GM12801 (cell line): ENCODE measurements at regions not wholly inside any gene's neighbourhood (a gene's known extent, or its start where the extent isn't known, plus 50 kb on each side); places are given as distances from the start of the nearest gene placed in this dataset.

Experiments used
- TF ChIP-seq, protein P1 (sequence below): IDR thresholded peaks from one replicate; pipeline ENCODE4 v1.5.1; 2011; ENCODE audit warnings: control low read depth; ENCODE audit not compliant: insufficient read length; ENCODE audit errors: extremely low read depth

DNA sequence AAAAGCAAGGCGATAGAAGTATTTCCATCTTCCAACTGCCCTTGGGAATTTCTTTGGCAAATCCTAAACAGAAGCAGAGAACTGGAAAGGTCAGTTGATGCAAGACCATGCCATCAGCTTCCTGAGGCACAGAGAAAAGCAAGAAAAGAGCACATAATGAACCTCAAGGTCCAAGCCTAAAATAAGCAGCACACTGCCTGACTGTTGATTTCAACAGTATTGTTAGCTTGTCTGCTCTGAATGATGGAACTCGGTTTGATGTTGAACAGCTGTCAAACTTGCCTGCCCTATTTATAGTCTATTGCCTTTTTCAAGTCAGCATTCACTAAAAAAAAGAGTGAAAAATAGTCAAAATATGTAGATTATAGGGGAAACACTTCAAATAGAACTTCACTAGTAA, 1192.0 kb upstream of the PHF14 start:
- TF ChIP-seq, protein P1, sequence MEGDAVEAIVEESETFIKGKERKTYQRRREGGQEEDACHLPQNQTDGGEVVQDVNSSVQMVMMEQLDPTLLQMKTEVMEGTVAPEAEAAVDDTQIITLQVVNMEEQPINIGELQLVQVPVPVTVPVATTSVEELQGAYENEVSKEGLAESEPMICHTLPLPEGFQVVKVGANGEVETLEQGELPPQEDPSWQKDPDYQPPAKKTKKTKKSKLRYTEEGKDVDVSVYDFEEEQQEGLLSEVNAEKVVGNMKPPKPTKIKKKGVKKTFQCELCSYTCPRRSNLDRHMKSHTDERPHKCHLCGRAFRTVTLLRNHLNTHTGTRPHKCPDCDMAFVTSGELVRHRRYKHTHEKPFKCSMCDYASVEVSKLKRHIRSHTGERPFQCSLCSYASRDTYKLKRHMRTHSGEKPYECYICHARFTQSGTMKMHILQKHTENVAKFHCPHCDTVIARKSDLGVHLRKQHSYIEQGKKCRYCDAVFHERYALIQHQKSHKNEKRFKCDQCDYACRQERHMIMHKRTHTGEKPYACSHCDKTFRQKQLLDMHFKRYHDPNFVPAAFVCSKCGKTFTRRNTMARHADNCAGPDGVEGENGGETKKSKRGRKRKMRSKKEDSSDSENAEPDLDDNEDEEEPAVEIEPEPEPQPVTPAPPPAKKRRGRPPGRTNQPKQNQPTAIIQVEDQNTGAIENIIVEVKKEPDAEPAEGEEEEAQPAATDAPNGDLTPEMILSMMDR, result no peak

DNA sequence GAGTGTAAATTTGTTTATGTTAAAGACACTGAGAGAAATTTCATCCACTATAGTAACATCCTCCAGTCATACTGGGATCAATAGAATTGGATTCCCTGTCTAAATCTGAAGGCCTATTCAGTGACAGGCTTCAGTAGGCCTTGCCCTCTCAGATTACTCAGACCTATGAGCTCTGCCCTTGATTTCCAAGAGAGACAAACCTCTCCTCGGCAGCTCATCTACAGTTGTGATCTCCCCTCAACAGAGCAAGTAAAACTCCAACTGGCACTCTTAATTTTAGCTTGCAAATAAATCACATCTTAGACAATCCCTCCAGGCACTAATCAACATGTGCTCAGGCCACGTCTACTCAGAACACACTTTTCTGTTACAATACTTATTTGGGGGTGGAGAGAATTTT, 1191.4 kb upstream of the PHF14 start:
- TF ChIP-seq, protein P1, result no peak

DNA sequence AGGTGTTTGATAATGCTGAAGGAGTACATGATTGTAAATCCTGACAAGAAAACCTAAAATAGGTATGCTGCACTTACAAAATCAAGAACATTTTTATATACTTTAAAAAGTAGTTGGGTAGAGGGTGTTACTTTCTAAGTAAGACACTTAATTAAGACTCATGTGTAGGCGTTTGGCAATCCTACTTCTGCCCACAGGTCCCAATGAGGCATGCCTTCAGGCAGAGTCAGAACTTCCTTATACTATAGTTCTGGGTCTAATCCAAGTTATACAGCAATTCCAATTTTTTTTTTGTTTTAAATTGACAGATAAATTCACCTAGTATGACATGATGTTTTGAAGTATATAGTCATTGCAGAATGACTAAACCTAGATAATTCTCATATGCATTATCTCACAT, 1188.5 kb upstream of the PHF14 start:
- TF ChIP-seq, protein P1, result no peak

DNA sequence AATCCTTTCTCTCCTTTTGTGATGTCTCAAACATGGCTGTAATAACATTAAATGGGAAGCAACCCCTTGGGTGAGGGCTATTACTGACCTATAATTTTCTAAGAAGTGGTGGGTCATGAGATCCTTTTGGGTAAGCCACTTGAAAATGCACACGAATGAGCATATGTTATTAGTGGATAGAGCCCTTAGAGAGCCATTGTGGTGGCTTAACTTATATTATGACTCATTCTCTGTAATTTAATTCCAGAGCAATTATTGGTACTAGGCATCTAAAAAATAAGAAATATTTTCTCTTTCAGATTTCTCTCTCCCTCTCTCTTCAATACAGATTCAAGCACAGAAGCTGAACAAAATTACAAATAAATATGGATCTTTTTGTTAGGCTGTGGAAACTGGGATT, 1177.4 kb upstream of the PHF14 start:
- TF ChIP-seq, protein P1, result no peak

DNA sequence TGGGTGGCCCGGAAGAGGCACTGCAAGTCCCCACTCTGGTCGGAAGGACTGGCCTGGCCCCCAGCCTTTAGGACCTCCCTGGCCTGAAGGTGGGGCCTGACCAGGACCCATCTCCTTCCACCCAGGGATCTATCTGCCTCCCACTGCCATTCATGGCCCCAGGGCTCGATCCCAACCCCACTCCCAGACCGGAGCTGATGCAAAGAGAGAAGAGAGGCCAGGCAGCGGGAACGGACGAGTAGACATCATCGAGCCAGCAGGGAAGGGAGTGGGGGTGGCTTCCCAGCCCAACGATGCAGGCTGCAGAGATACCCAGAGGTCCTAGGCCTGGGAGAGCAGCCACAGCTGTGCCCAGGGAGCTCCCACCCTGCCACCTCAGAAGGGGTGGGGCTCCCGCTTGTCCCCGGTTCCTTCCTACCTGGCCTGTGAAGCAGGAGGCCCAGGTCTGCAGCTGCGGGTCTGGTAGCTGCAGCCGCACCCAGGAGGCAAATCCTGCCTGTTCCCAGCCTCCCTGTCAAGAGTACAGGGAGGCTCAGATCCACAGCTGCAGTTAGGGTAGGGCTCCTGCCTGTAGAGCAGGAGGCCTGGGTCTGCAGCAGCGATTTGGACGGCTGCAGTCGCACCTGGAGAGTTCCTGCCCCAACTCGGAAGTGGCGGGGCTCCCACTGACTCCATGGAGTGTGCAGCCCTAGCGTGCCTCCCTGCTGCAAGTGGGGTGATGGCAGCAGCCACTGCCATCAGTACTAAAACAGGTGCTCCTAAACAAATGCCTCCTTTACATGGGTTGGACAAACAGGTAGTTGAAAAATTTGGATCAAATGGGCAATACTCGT, 1151.0 kb upstream of the PHF14 start:
- TF ChIP-seq, protein P1, result no peak

DNA sequence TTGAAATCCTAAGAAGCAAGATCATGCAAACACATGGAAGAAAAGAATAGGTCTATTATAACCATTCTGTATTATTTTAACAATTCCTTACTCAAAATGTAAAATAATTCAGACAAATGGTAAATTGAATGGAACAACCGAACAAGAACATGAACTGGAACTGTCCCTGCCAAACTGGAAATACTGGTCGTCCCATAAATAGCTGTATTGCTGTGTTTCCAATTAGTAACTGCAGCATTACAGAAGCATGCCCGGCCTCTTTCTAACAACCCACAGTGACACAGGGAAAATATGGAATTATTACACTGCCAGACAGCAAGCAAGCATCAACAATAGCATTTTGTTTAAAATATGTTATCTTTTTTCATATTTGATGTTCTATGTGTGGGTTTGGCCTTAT, 1138.5 kb upstream of the PHF14 start:
- TF ChIP-seq, protein P1, result no peak

DNA sequence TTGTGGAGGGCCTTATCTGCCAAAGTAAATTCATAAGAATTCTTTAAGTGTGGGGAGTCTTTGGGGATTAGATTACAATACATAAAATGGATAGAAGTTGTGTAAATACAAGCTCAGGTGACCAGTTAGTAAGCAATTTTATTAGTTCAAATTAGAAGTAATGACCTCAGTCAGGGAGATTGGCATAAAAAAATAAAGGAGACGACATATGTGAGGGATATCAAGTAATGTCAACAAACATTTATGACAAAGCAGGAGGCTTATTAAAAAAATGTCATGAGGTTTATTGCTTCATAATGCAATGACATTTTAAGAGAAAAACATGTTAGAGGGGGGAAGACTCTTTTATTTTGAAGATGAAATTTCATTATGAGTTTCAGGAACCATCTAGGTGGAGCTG, 1137.0 kb upstream of the PHF14 start:
- TF ChIP-seq, protein P1, result no peak
